ENCODE measurements at regions not wholly inside any gene's neighbourhood (a gene's known extent, or its start where the extent isn't known, plus 50 kb on each side); places are given as distances from the start of the nearest gene placed in this dataset.

GRCh38 chr4:180655886-180656285, 1587.3 kb upstream of the TENM3 start:
- TF ChIP-seq, protein P1, sequence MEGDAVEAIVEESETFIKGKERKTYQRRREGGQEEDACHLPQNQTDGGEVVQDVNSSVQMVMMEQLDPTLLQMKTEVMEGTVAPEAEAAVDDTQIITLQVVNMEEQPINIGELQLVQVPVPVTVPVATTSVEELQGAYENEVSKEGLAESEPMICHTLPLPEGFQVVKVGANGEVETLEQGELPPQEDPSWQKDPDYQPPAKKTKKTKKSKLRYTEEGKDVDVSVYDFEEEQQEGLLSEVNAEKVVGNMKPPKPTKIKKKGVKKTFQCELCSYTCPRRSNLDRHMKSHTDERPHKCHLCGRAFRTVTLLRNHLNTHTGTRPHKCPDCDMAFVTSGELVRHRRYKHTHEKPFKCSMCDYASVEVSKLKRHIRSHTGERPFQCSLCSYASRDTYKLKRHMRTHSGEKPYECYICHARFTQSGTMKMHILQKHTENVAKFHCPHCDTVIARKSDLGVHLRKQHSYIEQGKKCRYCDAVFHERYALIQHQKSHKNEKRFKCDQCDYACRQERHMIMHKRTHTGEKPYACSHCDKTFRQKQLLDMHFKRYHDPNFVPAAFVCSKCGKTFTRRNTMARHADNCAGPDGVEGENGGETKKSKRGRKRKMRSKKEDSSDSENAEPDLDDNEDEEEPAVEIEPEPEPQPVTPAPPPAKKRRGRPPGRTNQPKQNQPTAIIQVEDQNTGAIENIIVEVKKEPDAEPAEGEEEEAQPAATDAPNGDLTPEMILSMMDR (IDR thresholded peaks at IDR 0.05), result no peak
- TF ChIP-seq POLR2A (IDR thresholded peaks at IDR 0.05) (no peak), POLR2AphosphoS5 (IDR thresholded peaks at IDR 0.05) (no peak)
